H1 (cell line): ENCODE measurements at regions not wholly inside any gene's neighbourhood (a gene's known extent, or its start where the extent isn't known, plus 50 kb on each side); places are given as distances from the start of the nearest gene placed in this dataset.

Experiments used
- CEBPB ChIP-seq: IDR thresholded peaks from 2 replicates; pipeline ENCODE4 v1.6.1; 2012; ENCODE audit warnings: low read depth, low read length
- CHD1 ChIP-seq: IDR thresholded peaks from 2 replicates; pipeline ENCODE4 v1.6.1; 2012; ENCODE audit warnings: low read depth, low read length, improper control_type of control experiment
- CREB1 ChIP-seq: IDR thresholded peaks from 2 replicates; pipeline ENCODE4 v1.6.1; 2012; ENCODE audit warnings: inconsistent platforms
- CTCF ChIP-seq, 3 experiments: IDR thresholded peaks; 1 replicate in 2 of 3; 2 replicates in 1 of 3; pipeline versions ENCODE4 v1.5.1 to v1.6.1; 2011; ENCODE audit warnings: low read length in 3 of 3, mild to moderate bottlenecking in 3 of 3, inconsistent platforms in 2 of 3, low read depth in 1 of 3, moderate library complexity in 1 of 3; ENCODE audit not compliant: insufficient read depth in 1 of 3; ENCODE audit errors: control extremely low read depth in 1 of 3
- EZH2 ChIP-seq: fragments of 200-600 bp; sonication (generic); IDR thresholded peaks from 2 replicates; pipeline ENCODE4 v1.7.1; 2012; ENCODE audit warnings: low read depth, mild to moderate bottlenecking, moderate library complexity, low read length, inconsistent platforms; ENCODE audit not compliant: severe bottlenecking
- KDM5A ChIP-seq: fragments of 200-600 bp; IDR thresholded peaks from 2 replicates; pipeline ENCODE4 v1.7.1; 2012; ENCODE audit warnings: mild to moderate bottlenecking, low read length, inconsistent platforms, mixed read lengths
- NRF1 ChIP-seq: IDR thresholded peaks from 2 replicates; pipeline ENCODE4 v1.6.1; 2011; ENCODE audit warnings: mild to moderate bottlenecking, low read depth, low read length, improper control_type of control experiment
- POLR2A ChIP-seq, 2 experiments: IDR thresholded peaks; 1 replicate in 1 of 2; 2 replicates in 1 of 2; pipeline ENCODE4 v1.6.1; 2011; ENCODE audit warnings: low read depth in 2 of 2, low read length in 2 of 2, mild to moderate bottlenecking in 2 of 2; ENCODE audit errors: control extremely low read depth in 1 of 2
- POLR2AphosphoS5 ChIP-seq: IDR thresholded peaks from 2 replicates; pipeline ENCODE4 v1.6.1; 2011; ENCODE audit warnings: low read depth, low read length
- RFX5 ChIP-seq: IDR thresholded peaks from 2 replicates; pipeline ENCODE4 v1.6.1; 2011; ENCODE audit warnings: low read depth, low read length, improper control_type of control experiment, borderline replicate concordance
- SIN3A ChIP-seq, 2 experiments: IDR thresholded peaks in 1 of 2; conservative IDR thresholded peaks in 1 of 2; 2 replicates each; pipeline ENCODE4 v1.6.1; 2011 to 2012; ENCODE audit warnings: low read length in 2 of 2, improper control_type of control experiment in 1 of 2, low read depth in 1 of 2, mild to moderate bottlenecking in 1 of 2
- TAF1 ChIP-seq: IDR thresholded peaks from 2 replicates; pipeline ENCODE4 v1.6.1; 2011; ENCODE audit warnings: mild to moderate bottlenecking, low read depth, low read length

- no peak for TF ChIP-seq CTCF (IDR thresholded peaks at IDR 0.05; ENCODE audit: control extremely low read depth in 1 of 3, insufficient read depth in 1 of 3, low read depth in 1 of 3, low read length in 3 of 3)
- no peak for TF ChIP-seq EZH2
- no peak for TF ChIP-seq POLR2A (IDR thresholded peaks at IDR 0.05; ENCODE audit: control extremely low read depth in 1 of 2, low read depth in 2 of 2, low read length in 2 of 2)
- TF ChIP-seq POLR2AphosphoS5: no peak
- TF ChIP-seq CEBPB: no peak
- TF ChIP-seq CHD1: no peak
- no peak for TF ChIP-seq CREB1
- no peak for TF ChIP-seq TAF1
- TF ChIP-seq KDM5A: no peak
- no peak for TF ChIP-seq RFX5
- TF ChIP-seq NRF1: no peak
- TF ChIP-seq SIN3A (conservative IDR thresholded peaks at IDR 0.05 in 1 of 2, IDR thresholded peaks at IDR 0.05 in 1 of 2; ENCODE audit: low read depth in 1 of 2, low read length in 2 of 2): no peak
Observed at GRCh38 chr11:116534270-116534975, 238.4 kb downstream of the BUD13 start.
